ENCODE measurements at regions not wholly inside any gene's neighbourhood (a gene's known extent, or its start where the extent isn't known, plus 50 kb on each side); places are given as distances from the start of the nearest gene placed in this dataset.

DNA sequence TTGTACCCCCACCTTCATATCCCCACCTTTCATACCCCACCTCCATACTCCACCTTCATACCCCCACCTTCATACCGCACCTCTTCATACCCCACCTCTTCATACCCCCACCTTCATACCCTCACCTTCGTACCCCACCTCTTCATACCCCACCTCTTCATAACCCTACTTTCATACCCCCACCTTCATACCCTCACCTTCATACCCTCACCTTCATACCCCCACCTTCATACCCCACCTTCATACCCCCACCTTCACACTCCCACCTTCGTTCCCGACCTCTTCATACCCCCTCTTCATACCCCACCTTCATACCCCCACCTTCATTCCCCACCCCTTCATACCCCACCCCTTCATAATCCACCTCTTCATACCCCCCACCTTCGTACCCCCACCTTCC is 92.9 kb upstream of the NAA20 start:
- Histone ChIP-seq H3K27me3 (no peaks in the 10 kb centered on the region), H3K4me3 (no peak overlapping the region), H3K36me3 (no peaks in the 10 kb centered on the region), H3K9me3 (no peaks in the 10 kb centered on the region), H3K27ac (no peak overlapping the region), H3K4me1 (peaks cover 0 to 60% of the 10 kb centered on the region in 2 donors)
- TF ChIP-seq, protein P1, sequence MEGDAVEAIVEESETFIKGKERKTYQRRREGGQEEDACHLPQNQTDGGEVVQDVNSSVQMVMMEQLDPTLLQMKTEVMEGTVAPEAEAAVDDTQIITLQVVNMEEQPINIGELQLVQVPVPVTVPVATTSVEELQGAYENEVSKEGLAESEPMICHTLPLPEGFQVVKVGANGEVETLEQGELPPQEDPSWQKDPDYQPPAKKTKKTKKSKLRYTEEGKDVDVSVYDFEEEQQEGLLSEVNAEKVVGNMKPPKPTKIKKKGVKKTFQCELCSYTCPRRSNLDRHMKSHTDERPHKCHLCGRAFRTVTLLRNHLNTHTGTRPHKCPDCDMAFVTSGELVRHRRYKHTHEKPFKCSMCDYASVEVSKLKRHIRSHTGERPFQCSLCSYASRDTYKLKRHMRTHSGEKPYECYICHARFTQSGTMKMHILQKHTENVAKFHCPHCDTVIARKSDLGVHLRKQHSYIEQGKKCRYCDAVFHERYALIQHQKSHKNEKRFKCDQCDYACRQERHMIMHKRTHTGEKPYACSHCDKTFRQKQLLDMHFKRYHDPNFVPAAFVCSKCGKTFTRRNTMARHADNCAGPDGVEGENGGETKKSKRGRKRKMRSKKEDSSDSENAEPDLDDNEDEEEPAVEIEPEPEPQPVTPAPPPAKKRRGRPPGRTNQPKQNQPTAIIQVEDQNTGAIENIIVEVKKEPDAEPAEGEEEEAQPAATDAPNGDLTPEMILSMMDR (IDR thresholded peaks at IDR 0.05) = no peak
- no peak for DNase-seq (ENCODE audit: low spot score)

DNA sequence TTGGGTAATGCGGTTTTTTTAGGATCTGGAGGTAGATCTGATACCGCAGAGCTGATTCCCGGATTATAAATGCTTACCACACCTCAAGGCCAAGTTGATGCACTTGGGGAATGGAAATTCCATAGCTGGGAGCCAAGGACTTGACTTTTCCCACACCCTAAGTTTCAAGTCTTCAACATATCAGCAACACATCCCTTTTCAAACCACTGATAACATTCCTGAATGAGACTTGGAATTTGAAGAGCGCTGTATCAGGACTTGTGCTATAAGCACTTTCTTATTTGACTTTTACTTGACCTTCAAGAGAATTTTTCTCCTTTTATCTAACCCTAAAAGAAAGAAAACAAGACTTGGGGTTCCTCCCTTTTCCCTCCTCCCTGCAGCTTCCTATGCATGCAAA is 90.6 kb upstream of the NAA20 start:
- TF ChIP-seq, protein P1 (IDR thresholded peaks at IDR 0.05) = no peak
- H3K9me3 ChIP-seq = no peaks in the 10 kb centered on the region
- DNase-seq (ENCODE audit: low spot score) = no peak
- H3K4me1 ChIP-seq = peaks cover 0 to 53% of the 10 kb centered on the region in 2 donors
- H3K4me3 ChIP-seq = no peak overlapping the region
- no peak overlapping the region for H3K27ac ChIP-seq
- H3K36me3 ChIP-seq = no peaks in the 10 kb centered on the region
- no peaks in the 10 kb centered on the region for H3K27me3 ChIP-seq

DNA sequence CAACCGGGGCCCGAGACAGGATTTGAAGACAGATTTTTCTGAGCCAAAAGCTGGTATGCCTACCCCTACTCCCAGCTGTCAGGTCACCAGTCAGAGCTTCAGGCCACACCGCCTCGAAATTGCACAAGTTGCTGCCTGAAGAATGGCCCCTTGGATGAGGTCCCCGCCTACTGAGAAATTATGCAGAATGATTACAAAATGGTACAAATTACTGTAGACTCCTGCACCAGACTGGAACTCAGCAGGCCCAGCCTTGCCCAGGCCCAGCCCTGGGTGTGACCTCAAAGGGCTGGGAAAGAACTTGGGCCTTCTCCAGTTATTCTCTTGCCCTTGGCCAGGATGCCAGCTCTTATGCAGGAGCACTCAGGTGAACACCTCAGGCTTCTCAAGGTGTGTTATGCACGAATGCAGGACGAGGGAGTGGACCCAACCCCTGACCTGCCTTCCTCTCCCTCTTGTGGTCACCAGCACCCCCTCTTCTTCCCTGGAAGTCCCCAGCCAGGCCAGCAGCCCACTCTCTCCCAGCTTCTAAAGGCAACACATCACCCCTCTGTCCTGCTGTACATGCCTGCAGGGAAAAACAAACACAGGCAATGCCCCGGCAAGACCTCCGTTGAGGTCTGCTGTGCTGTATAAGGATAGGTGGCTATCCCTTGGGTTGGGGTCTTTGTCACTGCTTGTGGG is 88.7 kb upstream of the NAA20 start:
- peaks cover 0 to 61% of the 10 kb centered on the region in 2 donors for H3K4me1 ChIP-seq
- H3K4me3 ChIP-seq = no peak overlapping the region
- no peak for DNase-seq (ENCODE audit: low spot score)
- H3K9me3 ChIP-seq = no peaks in the 10 kb centered on the region
- H3K27me3 ChIP-seq = no peaks in the 10 kb centered on the region
- TF ChIP-seq, protein P1 (IDR thresholded peaks at IDR 0.05) = no peak
- no peaks in the 10 kb centered on the region for H3K36me3 ChIP-seq
- H3K27ac ChIP-seq = no peak overlapping the region

DNA sequence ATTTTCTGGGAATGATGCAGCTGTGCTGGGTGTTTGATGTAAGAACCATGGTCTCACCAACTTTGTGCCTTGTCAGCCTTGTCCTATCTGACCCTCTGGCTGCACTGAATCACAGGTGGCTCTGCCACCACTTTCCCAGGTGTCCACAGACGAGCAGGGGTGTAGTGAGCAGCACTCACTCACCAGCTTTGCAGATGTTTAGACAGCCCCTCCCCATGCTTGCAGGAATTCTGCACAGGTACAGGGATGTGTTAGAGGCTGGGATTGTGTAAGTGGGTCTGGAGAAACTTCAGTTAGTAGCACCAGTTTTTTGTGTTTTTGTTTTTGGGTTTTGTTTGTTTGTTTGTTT is 88.2 kb upstream of the NAA20 start:
- Histone ChIP-seq H3K27ac (no peak overlapping the region), H3K27me3 (no peaks in the 10 kb centered on the region), H3K36me3 (no peaks in the 10 kb centered on the region), H3K9me3 (no peaks in the 10 kb centered on the region), H3K4me1 (peaks cover 0 to 65% of the 10 kb centered on the region in 2 donors), H3K4me3 (no peak overlapping the region)
- DNase-seq (ENCODE audit: low spot score) = no peak
- TF ChIP-seq, protein P1 (IDR thresholded peaks at IDR 0.05) = no peak

DNA sequence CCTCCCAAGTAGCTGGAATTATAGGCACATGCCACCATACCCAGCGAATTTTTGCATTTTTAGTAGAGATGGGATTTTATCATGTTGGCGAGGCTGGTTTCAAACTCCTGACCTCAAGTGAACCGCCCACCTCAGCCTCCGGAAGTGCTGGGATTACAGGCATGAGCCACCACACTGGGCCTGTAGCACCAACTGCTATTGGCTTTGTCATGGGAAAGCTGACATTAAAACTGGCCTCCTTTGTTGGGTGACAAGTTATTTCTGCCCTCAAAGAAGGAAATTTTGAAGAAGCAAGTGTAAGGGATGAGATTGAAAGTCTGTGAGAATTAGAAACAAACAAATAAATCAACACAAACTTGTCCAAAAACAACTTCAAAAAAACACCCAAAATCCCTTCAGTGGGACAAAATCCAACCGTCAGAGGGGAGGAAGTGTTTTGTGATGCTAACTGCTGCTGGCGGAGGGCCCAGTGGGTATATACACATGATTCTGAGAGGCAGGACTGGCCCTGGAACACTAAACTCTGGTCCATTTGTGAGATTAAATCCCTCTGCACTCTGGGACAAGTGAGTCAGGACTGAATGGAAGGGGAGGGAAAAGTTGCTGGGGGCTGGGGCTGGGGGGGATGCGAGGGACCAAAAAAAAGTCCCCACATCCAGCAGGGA is 87.5 kb upstream of the NAA20 start:
- Histone ChIP-seq H3K4me3 (no peak overlapping the region), H3K4me1 (peaks cover 0 to 72% of the 10 kb centered on the region in 2 donors), H3K27me3 (no peaks in the 10 kb centered on the region), H3K36me3 (no peaks in the 10 kb centered on the region), H3K27ac (peak overlapping the region; percentile 6 to 37), H3K9me3 (no peaks in the 10 kb centered on the region)
- DNase-seq (ENCODE audit: low spot score) = no peak
- TF ChIP-seq, protein P1 (IDR thresholded peaks at IDR 0.05) = no peak
